GM12865 (cell line): ENCODE measurements at regions not wholly inside any gene's neighbourhood (a gene's known extent, or its start where the extent isn't known, plus 50 kb on each side); places are given as distances from the start of the nearest gene placed in this dataset.

Experiments
- DNase-seq: peaks from one replicate; pipeline ENCODE4 v3.0.0; 2010; ENCODE audit warnings: low read depth
- H3K4me3 ChIP-seq: 2 replicates; pipeline ENCODE4 v1.5.1; 2011; ENCODE audit warnings: mild to moderate bottlenecking, low read depth, low read length, control low read depth
- TF ChIP-seq, protein P1 (sequence below): IDR thresholded peaks from 2 replicates; pipeline ENCODE4 v1.5.1; 2011; ENCODE audit warnings: low read length, control low read depth, low read depth, inconsistent platforms; ENCODE audit not compliant: insufficient read depth; ENCODE audit errors: missing control alignments

- H3K4me3 ChIP-seq = no peak overlapping the region
- TF ChIP-seq, protein P1, sequence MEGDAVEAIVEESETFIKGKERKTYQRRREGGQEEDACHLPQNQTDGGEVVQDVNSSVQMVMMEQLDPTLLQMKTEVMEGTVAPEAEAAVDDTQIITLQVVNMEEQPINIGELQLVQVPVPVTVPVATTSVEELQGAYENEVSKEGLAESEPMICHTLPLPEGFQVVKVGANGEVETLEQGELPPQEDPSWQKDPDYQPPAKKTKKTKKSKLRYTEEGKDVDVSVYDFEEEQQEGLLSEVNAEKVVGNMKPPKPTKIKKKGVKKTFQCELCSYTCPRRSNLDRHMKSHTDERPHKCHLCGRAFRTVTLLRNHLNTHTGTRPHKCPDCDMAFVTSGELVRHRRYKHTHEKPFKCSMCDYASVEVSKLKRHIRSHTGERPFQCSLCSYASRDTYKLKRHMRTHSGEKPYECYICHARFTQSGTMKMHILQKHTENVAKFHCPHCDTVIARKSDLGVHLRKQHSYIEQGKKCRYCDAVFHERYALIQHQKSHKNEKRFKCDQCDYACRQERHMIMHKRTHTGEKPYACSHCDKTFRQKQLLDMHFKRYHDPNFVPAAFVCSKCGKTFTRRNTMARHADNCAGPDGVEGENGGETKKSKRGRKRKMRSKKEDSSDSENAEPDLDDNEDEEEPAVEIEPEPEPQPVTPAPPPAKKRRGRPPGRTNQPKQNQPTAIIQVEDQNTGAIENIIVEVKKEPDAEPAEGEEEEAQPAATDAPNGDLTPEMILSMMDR = no peak
- DNase-seq = no peak
Measured at GRCh38 chr6:3900744-3901336, 51.7 kb downstream of the FAM50B start.

DNA sequence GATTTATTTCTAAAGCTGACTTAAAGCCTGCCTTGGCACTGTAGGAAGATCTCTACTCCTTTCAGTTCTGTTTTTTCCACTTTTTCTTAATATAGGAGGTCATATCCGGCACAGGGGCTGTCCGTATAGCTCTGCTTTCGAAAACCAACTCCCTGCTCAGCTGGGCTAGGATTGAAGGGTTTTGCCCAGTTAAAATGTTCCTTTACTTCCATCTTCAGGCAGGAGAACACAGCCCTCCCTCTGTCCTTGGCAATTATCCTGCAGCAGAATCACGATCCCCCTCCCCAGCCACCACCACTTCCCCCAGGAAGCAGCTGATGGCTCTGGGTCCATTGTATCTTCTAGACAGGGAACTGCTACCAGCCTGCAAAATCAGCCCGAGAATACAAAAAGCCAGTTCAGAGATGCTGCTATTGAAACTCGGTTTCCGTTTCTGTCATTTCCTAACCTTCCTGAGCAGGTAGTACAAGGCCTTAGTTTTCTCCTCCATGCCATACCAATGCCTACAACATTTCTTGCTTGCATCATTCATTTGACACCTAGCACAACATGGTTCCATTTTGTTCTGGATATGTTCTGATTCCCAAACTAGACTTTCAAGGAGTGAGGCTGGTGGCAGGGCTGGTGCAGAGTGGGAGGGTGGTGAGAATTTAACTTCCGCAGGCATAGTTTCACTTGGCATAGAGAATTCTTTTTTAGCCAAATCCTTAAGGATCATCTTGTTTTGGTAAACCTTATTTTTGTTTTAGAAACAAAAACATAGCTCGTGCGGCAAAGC lies 53.9 kb downstream of the FAM50B start:
- TF ChIP-seq, protein P1 = no peak
- DNase-seq = no peak
- H3K4me3 ChIP-seq = no peak overlapping the region

DNA sequence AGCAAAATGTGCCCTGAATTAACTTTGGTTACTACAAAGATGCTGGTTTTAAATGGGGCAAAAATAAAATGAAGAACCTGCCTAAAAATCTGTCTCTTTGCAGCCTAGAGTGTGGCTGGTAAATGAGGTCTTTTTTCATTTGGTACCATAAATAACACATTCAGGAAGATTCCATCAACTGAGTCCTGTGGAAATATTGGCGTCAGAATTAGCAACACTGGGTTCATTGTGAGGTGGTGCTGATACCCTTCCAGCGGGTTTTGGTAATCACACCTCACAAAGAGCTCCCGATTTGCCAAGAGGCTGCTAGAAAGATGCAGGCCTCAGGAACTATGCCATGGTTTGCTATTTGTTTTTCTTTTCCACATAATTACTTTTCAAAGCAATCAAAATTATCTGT lies 55.3 kb downstream of the FAM50B start:
- no peak for DNase-seq
- TF ChIP-seq, protein P1 = no peak
- no peak overlapping the region for H3K4me3 ChIP-seq

- TF ChIP-seq, protein P1 = no peak
- H3K4me3 ChIP-seq = no peak overlapping the region
- DNase-seq = no peak
Measured at GRCh38 chr6:3905945-3906845, 57.0 kb downstream of the FAM50B start.

DNA sequence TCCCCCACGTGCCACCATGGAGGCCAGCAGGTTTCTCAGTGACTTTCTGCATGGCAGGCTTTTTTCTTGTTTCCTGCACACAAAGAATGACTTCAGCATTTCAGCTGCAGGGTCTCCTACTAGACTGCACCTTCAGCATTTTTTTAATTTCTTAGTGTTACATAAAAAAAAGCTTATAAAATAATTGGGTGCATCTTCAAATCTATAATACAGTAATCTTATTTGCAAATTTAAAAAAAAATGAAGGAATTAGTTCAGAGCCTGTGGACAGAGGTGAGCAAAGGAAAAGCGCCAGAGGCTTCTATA lies 57.6 kb downstream of the FAM50B start:
- TF ChIP-seq, protein P1 = no peak
- H3K4me3 ChIP-seq = no peak overlapping the region
- DNase-seq = no peak

GRCh38 chr6:3908223-3908622 lies 59.0 kb downstream of the FAM50B start:
- TF ChIP-seq, protein P1 = no peak
- H3K4me3 ChIP-seq = no peak overlapping the region
- no peak for DNase-seq
